HG02970 (cell line): ENCODE measurements at regions not wholly inside any gene's neighbourhood (a gene's known extent, or its start where the extent isn't known, plus 50 kb on each side); places are given as distances from the start of the nearest gene placed in this dataset.
A peak's percentile ranks its signal among the peaks of the same experiment; 100 is the strongest.

Source experiments
- ATAC-seq: cut with Tn5 transposase; IDR thresholded peaks from one replicate; pipeline ENCODE4 v1.9.1; 2021; ENCODE audit warnings: mild to moderate bottlenecking, moderate library complexity, moderate number of reproducible peaks; ENCODE audit not compliant: unreplicated experiment, low FRiP score

DNA sequence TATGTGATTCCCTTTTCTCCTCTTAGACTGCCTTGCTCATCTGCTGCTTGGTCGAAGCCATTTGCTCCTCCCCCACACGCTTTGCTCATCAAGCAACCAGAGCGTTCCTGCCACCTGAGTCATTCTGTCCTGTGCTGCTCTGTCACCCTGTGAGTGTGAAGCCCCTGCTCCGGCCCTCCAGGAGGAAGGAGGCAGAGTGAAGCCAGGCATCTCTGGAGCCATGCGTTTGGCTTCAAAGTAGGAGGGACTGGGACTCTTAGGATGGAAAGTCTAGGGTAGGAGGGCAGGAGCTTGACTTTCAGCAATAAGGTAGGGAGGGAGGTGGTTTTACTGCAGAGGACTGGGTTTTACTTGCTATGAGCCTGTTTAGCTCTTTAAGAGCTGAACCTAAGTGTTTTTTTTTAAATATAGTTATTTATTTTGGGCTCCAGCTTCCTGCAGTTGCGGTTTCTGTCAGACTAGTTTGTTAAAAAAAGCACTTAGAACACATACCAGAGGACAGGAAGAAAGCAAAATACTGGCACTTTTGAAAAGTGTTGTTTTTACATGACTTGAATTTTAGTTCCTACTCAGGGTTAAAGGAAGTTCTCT is 63.6 kb downstream of the SPINK2 start:
- ATAC-seq, result peak; percentile 96

DNA sequence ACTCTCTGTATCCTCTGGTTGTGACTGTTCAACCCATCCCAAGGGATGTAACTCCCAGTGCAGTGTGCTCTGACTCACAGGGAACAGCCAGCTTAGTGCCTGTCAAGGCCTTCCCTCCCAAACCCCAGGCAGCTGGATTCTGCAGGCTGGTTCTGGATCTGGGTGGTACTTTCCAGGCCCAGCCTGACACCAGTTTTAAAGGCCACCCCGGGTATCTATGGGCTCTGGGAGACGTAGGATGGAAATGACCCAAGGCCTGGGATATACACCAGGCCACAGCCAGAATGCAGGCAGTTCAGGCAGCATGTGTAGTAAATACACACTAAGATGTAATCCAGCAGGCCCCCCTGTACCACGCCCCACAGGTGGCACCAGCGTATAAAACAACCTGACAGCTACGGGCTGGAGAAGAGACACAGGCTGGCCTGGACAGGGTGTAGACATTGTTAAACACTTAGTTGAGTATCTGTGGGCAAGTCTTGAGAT is 64.2 kb downstream of the SPINK2 start:
- ATAC-seq, result peak; percentile 39

DNA sequence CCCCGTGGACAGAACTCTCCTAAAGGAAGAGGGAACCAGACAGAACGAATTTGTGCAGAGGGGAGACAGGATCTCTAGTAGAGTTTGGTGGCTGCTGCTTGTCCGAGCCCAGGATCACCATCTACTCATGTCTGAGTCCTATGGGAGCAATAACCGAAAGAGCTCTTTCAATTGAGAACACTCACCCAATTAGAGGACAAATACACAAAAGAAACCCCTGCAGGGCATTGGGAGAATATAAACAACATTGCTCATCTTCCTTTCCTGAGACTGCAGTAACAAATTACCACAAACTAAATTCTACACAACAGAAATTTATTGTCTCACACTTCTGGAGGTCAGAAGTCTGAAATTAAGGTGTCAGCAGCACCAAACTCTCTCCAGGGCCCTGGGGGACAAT is 65.6 kb downstream of the SPINK2 start:
- no peak for ATAC-seq

DNA sequence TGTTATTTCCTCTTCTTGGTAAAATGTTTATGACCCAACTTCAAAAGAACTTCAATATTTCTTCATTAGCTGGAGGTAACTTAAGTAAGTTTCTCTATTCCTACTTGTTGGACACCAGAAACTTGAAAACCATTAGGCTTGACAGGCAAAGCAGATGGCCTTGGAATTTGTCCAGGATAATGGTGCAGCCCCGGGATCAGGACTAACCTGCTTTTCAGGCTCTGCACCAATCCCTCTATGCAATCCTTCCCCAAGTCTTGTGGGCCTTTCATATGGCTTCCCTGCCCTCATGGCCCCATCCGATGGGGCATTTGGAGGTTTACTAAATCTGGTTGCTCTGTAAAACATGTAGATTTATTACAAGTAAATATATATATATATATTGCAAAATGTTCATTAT is 68.5 kb downstream of the SPINK2 start:
- no peak for ATAC-seq

DNA sequence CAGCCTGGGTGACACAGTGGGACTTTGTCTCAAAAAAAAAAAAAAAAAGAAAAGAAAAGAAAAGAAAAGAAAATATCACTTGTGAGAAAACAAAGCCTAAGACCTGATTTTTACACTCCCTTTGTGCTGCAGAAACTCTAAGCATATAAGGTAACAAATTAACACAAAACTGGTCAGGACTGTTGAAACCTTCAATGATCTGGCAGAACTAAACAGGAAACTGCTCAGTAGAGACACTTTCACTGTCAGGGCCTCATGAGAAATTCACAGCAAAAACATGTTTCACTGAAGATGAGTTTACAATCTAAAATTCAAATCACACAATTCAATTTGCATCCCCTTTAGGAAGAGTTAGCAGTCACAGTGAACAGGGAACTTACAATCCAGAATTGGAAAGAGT is 69.1 kb upstream of the HOPX start:
- no peak for ATAC-seq

DNA sequence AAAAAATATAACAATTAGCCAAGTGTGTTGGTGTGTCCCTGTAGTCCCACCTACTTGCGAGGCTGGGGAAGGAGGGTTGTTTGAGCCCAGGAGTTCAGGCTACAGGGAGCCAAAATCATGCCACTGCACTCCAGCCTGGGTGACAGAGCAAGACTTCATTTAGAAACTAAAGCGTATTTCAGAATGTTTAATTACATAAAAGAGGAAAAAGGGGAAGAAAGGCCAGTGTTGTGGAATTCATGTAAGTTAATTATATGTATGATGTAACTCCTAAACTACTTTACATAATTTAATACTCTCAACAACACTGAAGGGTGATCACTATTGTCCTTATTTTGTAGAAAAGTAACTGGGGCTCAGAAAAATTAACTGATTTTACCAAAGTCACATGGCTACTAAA is 67.2 kb upstream of the HOPX start:
- ATAC-seq, result no peak

DNA sequence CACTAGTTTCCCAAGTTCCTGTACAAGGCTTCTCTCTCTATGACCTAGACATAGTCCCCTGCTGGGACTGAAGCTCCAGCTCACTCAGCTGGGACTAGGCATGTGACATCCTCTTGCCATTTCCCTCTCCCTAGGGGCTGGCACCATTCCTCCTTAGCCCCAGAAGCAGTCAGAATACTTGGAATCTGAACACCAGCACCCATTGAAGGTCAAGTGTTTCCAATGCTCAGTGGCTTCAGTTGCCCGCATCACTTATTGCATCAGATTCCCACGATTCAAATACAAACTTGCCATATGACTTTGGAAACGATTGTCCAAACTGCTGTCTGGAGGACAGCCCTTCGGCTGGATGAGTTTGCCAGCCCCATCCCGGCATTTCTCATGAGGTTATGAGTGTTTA is 65.5 kb upstream of the HOPX start:
- no peak for ATAC-seq

DNA sequence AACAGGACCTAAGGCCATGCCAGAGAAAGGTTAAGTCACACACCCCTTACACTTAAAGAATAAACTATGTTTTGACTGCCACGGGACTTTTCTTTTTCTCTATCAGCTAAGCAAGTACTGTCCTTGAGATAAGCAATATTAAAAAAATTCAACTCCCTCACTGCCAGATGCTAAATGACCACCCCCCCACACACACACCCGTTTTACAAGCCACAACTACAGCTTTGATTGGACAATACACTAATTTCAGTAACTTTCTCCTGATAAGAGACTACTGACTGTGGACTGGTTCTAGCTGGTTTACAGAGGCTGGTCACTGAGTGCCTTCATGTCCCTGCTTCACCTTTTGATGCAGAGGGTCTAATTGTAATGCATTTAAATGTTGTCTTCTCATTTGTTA is 63.9 kb upstream of the HOPX start:
- ATAC-seq, result no peak

DNA sequence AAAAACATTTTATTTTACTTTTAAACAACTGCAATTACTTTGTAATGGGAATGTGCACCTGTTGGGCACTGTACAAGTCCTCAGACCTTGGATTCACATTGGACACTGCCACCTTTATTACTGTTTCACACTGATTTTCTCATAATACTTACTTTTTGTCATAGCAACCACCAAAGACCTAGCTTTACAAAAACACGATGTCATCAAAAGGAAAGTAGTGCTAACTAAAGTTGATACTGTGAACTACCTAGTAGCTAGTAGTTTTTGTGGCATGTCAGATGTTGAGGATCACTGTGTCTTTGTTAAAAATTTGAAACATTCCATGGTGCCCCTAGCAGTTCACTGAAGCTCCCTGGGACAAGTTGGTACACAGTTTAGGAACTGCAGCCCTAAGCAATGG is 62.9 kb upstream of the HOPX start:
- ATAC-seq, result no peak

DNA sequence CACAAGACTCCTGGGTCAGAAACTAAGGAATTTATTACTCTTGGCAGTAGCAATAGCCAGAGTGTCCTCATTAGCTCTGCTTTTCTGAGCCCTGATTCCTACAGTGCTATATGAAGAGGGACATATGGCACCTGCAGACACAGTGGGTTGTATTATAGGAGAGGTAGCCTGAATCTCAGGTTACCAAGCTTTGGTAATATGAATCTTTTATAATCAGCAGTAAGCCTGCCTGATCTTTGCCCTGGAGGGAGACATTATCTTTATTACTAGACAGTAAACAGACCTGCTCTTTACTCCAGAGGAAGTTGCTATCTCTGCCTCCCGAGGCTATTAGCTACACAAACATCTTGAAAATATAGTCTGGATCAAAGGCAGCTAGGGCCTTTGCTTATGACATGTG is 62.5 kb upstream of the HOPX start:
- ATAC-seq, result no peak

DNA sequence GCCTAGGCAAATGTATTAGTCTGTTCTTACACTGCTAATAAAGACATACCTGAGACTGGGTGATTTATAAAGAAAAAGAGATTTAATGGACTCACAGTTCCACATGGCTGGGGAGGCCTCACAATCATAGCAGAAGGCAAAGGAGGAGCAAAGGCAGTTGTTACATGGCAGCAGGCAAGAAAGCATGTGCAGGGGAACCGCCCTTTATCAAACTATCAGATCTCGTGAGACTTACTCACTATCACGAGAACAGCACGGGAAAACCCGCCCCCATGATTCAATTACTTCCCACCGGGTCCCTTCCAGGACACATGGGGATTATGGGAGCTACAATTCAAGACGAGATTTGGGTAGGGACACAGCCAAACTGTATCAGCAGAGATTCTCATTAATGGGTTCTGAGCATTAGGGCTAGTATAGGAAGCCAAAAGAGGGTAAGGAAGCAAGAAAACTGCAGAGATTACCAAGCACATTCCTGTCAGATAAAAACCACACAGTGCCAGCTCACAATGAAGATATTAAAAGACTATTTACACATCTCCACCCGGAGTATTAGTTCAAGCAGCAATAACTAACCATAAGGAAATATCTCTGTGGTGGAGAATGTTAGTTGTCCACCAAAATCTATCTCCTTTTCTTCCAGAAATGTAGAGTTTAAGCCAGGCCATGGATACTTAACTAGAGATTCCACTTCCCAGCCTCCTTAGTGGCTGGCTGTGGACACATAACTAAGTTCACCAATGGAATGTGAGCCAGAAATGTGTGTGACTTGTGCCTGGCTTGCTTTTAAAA is 61.2 kb upstream of the HOPX start:
- ATAC-seq, result no peak

DNA sequence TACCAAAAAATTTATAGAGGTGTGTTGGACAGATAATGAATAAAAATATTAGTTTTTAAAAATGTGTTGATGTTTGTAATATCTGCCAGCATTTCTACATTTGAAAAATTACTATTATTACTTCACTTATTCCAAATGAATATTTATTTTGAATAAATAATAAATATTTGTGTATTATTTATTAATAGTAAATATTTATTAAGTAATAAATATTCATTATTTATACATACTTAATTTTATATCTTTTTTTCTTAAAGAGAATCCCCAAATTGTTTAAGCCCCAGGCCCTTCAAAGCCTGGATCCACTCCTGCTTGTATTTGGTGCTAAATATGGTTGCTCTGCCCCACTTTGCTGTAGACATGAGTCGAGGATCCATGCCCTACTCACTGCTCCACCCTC is 60.5 kb upstream of the HOPX start:
- no peak for ATAC-seq

DNA sequence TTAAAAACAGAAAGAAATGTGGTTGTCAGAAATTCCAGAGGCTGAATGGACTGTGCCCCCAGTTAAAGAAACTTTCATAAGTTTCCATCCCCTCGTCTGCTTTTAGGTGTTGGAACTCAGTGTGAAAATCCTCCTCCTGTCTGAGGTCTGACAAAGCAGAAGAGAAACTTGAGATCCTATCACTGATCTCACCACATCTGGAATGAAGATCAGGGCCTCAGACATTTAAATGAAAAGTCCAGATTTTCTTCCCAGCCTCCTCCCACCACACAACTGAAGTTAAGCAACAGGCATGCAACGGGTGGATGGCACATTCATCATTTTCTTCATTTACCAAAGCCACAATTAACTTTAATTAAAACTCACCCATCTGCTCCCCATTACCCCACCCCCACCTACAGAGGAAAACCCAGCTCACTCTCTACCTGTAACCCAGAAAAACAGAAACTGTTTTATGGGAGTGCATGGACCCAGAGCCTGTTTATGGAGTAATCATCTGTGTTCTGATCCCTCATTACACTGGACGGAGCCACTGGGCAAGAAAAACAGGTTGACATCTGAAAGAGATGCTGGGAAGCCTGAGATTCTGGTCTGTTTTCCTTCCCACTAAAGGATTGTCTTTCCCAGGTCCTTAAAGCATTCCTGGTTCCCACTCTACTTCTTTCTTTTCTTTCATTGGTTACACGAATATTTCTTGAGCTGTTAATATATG is 58.1 kb upstream of the HOPX start:
- no peak for ATAC-seq

DNA sequence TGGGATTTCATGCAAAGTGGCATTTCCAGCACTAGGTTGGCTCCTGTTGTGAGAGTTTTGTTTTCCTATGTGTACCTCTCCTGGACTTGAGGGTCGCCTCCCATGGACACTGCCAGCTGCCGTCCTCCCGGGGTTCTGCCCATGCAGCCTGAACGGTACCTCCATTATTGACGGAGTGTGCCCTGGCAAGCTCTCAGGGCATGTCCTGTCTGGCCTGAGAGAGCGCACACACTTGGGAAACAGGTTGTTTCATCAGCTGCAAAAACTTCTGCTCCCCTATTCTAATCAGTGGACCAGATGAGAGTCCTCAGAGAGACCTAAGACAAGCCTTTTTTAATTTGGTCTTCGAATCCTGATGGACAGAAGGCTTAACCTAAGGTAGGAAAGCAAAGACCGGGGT is 56.6 kb upstream of the HOPX start:
- no peak for ATAC-seq

DNA sequence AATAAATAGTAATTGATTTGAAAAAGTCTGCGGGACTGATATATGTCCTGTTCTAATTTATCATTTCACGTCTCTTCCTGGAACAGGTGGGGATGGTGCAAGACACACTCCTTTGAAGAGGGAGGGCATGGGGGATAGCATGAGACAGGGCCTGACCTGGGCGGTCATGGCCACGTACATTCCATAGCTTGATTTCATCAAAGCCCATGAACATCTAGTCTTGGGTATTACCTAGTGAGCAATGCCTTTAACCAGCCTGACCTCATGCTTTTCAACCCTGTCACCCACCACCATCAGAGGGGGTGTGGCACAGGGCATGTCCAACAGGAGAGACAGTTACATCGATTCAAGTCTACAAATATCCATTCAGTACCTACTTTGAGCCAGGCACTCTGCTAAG is 52.3 kb upstream of the HOPX start:
- no peak for ATAC-seq

DNA sequence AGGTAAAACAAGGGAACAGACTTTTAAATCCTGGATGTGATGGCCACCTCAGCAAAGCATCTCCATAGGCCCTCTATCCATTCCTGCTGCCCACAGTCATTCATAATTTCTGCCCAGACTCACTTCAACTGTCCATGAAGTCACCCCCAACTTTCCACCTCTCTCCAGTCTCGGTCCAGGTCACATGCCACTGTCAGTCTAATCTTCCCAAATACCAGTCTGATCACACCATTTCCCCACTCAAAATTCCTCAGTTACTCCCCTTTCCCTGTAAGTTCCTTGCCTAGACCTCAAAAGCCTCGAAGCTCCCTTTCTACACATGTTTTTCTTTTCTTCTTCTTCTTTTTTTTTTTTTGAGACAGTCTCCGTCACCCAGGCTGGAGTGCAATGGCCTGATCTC is 51.2 kb upstream of the HOPX start:
- ATAC-seq, result no peak

DNA sequence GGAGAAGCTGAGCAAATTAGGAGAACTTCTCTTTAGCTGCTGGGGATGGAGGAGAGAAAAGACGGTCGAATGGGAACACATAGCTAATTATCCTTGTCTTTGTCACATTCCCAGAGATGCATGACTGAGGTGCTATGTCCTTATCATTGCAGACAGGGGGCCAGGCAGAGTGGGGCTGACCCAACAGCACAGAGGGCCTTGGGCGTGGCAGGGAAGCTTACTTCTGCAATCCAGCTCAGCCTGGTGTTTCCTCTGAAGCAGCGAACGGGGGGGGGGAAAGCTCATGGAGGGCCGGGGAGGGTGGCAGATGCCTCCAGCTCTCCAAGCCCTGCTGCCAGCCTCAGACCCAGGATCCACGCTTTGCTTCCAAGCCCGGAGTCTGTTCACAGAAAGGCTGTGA is 50.8 kb upstream of the HOPX start:
- ATAC-seq, result no peak
